WERI-Rb-1 (cell line): ENCODE measurements at regions not wholly inside any gene's neighbourhood (a gene's known extent, or its start where the extent isn't known, plus 50 kb on each side); places are given as distances from the start of the nearest gene placed in this dataset.

Experiments
- DNase-seq: peaks from one replicate; pipeline ENCODE4 v3.0.0-alpha.2; 2020
- H3K27ac ChIP-seq: fragments of 250-450 bp; sonication (Bioruptor Pico); 2 replicates; pipeline ENCODE4 v1.5.1; 2020; ENCODE audit warnings: mild to moderate bottlenecking, moderate library complexity
- H3K27me3 ChIP-seq: fragments of 250-450 bp; sonication (Bioruptor Pico); 2 replicates; pipeline ENCODE4 v1.5.1; 2021; ENCODE audit warnings: mild to moderate bottlenecking, low read depth, moderate library complexity; ENCODE audit not compliant: insufficient read depth, severe bottlenecking
- H3K36me3 ChIP-seq: fragments of 250-450 bp; sonication (Bioruptor Pico); 2 replicates; pipeline ENCODE4 v1.5.1; 2020; ENCODE audit warnings: mild to moderate bottlenecking, moderate library complexity
- H3K4me3 ChIP-seq: 2 replicates; pipeline ENCODE4 v1.5.1; 2011; ENCODE audit warnings: low read depth, mild to moderate bottlenecking, control low read depth, low read length
- H3K9me3 ChIP-seq: fragments of 250-450 bp; sonication (Bioruptor Pico); 2 replicates; pipeline ENCODE4 v1.5.1; 2021; ENCODE audit warnings: mild to moderate bottlenecking, moderate library complexity; ENCODE audit not compliant: severe bottlenecking
- TF ChIP-seq, protein P1 (sequence below): IDR thresholded peaks from 2 replicates; pipeline ENCODE4 v1.5.1; 2011; ENCODE audit warnings: low read depth, mild to moderate bottlenecking, control low read depth, inconsistent platforms, low read length

DNA sequence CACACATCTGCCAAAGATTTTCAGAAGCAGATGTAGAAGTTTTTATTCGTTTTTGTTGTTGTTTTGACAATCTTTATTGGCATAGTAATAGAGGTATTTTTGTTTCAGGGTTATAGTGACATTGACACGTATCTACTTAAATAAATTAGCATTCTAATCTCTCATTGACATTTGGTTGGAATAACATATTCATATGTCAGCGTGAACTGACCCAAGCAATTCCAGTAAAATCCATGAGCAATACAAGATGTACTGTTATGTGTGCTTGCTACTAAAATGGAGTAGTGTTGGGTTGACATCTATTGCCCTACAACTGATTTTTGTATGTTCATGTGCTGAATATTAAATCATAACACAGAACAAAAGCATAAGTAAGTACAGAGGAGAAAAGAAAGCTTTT, 284.4 kb upstream of the SMC2 start:
- no peak overlapping the region for H3K4me3 ChIP-seq
- TF ChIP-seq, protein P1, sequence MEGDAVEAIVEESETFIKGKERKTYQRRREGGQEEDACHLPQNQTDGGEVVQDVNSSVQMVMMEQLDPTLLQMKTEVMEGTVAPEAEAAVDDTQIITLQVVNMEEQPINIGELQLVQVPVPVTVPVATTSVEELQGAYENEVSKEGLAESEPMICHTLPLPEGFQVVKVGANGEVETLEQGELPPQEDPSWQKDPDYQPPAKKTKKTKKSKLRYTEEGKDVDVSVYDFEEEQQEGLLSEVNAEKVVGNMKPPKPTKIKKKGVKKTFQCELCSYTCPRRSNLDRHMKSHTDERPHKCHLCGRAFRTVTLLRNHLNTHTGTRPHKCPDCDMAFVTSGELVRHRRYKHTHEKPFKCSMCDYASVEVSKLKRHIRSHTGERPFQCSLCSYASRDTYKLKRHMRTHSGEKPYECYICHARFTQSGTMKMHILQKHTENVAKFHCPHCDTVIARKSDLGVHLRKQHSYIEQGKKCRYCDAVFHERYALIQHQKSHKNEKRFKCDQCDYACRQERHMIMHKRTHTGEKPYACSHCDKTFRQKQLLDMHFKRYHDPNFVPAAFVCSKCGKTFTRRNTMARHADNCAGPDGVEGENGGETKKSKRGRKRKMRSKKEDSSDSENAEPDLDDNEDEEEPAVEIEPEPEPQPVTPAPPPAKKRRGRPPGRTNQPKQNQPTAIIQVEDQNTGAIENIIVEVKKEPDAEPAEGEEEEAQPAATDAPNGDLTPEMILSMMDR, result no peak
- H3K27me3 ChIP-seq, result no peaks in the 10 kb centered on the region
- no peak for DNase-seq
- H3K27ac ChIP-seq, result no peak overlapping the region
- H3K36me3 ChIP-seq, result no peaks in the 10 kb centered on the region
- no peaks in the 10 kb centered on the region for H3K9me3 ChIP-seq

DNA sequence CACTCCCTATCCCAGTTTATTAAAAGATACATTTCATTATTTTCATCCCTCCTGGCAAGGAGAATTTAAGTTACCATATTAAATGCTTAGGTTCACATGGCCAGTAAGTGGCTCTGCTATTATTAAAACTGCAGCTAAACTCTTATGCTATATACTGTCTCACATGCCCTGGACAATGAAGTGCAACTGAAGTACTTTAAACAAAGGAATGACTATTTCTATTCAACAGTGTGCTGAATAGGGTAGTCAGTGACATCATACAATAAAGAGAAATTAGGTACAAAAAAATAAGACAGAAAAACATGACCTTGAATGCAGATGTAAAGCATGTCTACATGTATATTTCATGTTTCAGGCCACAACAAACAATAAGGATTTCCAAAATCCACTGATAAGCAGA, 282.6 kb upstream of the SMC2 start:
- DNase-seq, result no peak
- no peak overlapping the region for H3K27ac ChIP-seq

DNA sequence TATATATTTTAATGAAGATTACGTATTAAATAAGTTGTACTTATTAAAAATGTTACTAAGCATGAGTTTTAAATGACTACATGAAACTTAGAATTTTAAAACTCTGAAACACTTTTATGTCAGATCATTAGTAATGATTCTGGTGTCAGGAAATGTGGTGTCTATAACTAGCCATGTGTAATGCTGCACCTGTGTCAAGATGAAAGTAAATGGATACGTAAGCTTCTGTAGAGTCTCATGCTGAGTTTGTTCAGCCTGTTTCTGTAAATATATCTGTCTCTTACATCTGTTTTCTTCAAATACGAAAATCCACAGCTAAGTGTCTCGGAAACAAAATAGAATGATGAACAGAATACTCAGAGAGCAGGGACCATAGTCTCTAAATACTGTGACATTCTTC, 278.0 kb upstream of the SMC2 start:
- no peak overlapping the region for H3K27ac ChIP-seq
- no peaks in the 10 kb centered on the region for H3K27me3 ChIP-seq
- H3K9me3 ChIP-seq, result no peaks in the 10 kb centered on the region
- TF ChIP-seq, protein P1, result no peak
- H3K4me3 ChIP-seq, result no peak overlapping the region
- no peaks in the 10 kb centered on the region for H3K36me3 ChIP-seq
- no peak for DNase-seq

More for the DNA sequence above, 282.6 kb upstream of the SMC2 start:
- Histone ChIP-seq H3K27me3 (no peaks in the 10 kb centered on the region), H3K9me3 (no peaks in the 10 kb centered on the region), H3K4me3 (no peak overlapping the region), H3K36me3 (no peaks in the 10 kb centered on the region)
- TF ChIP-seq, protein P1, result no peak

DNA sequence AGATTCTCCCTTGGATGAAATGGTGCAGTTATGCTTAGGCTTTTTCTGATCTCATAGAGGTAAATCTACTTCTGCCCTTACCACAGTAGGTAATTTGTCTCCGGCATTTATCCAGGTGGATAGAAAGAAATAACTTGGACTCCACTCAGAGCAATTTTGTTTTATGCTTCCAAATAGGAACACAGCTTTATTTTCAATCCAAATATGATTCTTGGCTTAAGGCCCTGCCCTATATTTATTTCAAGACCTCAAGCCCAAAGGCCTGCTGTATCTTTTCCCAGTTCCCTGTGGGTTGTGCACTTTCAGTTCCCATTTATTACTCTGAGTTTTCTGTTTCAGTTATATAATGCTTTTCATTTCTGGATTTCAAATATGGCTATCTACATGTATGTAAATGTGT, 274.2 kb upstream of the SMC2 start:
- H3K27ac ChIP-seq, result no peak overlapping the region
- TF ChIP-seq, protein P1, result no peak
- H3K4me3 ChIP-seq, result no peak overlapping the region
- no peaks in the 10 kb centered on the region for H3K36me3 ChIP-seq
- DNase-seq, result no peak
- H3K27me3 ChIP-seq, result no peaks in the 10 kb centered on the region
- H3K9me3 ChIP-seq, result no peaks in the 10 kb centered on the region

DNA sequence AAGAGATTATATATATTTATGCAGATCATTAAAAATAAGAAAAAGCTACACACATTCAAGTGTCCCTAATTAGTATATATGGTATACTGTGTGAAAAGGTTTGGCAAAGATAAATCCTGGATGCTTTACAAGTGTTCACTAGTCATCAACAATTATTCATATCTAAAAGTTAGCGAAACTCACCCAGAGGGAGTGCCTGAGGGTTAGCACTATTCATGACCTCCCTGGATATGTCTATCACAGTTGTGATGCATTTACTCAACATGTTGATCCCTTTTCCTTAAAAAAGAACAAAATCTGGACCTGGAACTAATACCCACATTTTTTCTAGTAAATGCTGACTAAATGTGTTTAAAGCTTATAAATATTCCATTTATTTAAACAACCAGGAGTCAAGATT, 273.0 kb upstream of the SMC2 start:
- no peak overlapping the region for H3K4me3 ChIP-seq
- no peaks in the 10 kb centered on the region for H3K27me3 ChIP-seq
- H3K36me3 ChIP-seq, result no peaks in the 10 kb centered on the region
- no peaks in the 10 kb centered on the region for H3K9me3 ChIP-seq
- no peak overlapping the region for H3K27ac ChIP-seq
- DNase-seq, result no peak
- TF ChIP-seq, protein P1, result no peak

DNA sequence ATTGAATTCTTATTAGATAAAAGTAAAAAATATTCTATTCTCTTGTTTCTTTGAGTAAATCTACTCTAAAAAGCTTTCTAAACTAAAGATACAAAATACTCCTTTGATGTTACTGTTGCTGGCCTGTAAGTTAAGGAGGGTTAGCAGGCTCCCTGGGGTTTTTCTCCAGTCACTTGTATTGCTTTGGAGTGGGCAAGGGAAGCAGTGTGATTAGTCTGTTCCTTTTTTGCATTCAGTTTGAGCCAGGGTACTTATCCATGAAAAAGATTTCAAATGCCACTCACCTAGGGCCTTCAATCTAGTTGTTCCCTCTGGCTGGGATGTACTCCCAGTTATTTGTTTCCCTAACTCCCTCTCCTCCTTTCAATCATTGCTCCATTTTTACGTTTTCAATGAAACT, 256.2 kb upstream of the SMC2 start:
- Histone ChIP-seq H3K9me3 (no peaks in the 10 kb centered on the region), H3K4me3 (no peak overlapping the region), H3K36me3 (no peaks in the 10 kb centered on the region), H3K27me3 (no peaks in the 10 kb centered on the region), H3K27ac (no peak overlapping the region)
- TF ChIP-seq, protein P1, result no peak
- no peak for DNase-seq
